ENCODE measurements at regions not wholly inside any gene's neighbourhood (a gene's known extent, or its start where the extent isn't known, plus 50 kb on each side); places are given as distances from the start of the nearest gene placed in this dataset.

- no peaks in the 10 kb centered on the region for H3K9me3 ChIP-seq (ENCODE audit: control insufficient read depth, low read depth, low read length)
- DNase-seq: no peak
- H3K27me3 ChIP-seq (ENCODE audit: control insufficient read depth, insufficient read depth, low read length): no peaks in the 10 kb centered on the region
- H3K36me3 ChIP-seq (ENCODE audit: control insufficient read depth, insufficient read depth, low read length): no peaks in the 10 kb centered on the region
- no peak overlapping the region for H3K27ac ChIP-seq (ENCODE audit: low read length)
- no CpG with 5 or more reads among the region's 1 CpG for WGBS (ENCODE audit: insufficient coverage, low lambda C conversion rate)
- H3K4me1 ChIP-seq (ENCODE audit: control insufficient read depth, insufficient read depth, low read length): no peaks in the 10 kb centered on the region
- H3K4me3 ChIP-seq (ENCODE audit: low read length): no peak overlapping the region
These were observed 410.3 kb upstream of the PPP1R2C start for GRCh38 chrX:43188296-43188695.

GRCh38 chrX:43211570-43211969, 433.6 kb upstream of the PPP1R2C start:
- H3K9me3 ChIP-seq (ENCODE audit: control insufficient read depth, low read depth, low read length): peaks cover 5% of the 10 kb centered on the region
- no peak for DNase-seq

GRCh38 chrX:43218198-43218597, 437.9 kb upstream of the MAOA start:
- Histone ChIP-seq H3K4me1 (ENCODE audit: control insufficient read depth, insufficient read depth, low read length) (no peaks in the 10 kb centered on the region), H3K27ac (ENCODE audit: low read length) (peak overlapping the region; percentile 55), H3K27me3 (ENCODE audit: control insufficient read depth, insufficient read depth, low read length) (no peaks in the 10 kb centered on the region), H3K9me3 (ENCODE audit: control insufficient read depth, low read depth, low read length) (peaks cover 5% of the 10 kb centered on the region), H3K4me3 (ENCODE audit: low read length) (no peak overlapping the region), H3K36me3 (ENCODE audit: control insufficient read depth, insufficient read depth, low read length) (no peaks in the 10 kb centered on the region)
- no peak for DNase-seq
- no CpG with 5 or more reads among the region's 2 CpGs for WGBS (ENCODE audit: insufficient coverage, low lambda C conversion rate)

More at GRCh38 chrX:43211570-43211969, 433.6 kb upstream of the PPP1R2C start:
- Histone ChIP-seq H3K4me1 (ENCODE audit: control insufficient read depth, insufficient read depth, low read length) (no peaks in the 10 kb centered on the region), H3K27ac (ENCODE audit: low read length) (no peak overlapping the region), H3K27me3 (ENCODE audit: control insufficient read depth, insufficient read depth, low read length) (no peaks in the 10 kb centered on the region), H3K4me3 (ENCODE audit: low read length) (no peak overlapping the region), H3K36me3 (ENCODE audit: control insufficient read depth, insufficient read depth, low read length) (no peaks in the 10 kb centered on the region)

- peaks cover 8% of the 10 kb centered on the region for H3K4me1 ChIP-seq (ENCODE audit: control insufficient read depth, insufficient read depth, low read length)
- H3K27me3 ChIP-seq (ENCODE audit: control insufficient read depth, insufficient read depth, low read length): no peaks in the 10 kb centered on the region
- no peak overlapping the region for H3K4me3 ChIP-seq (ENCODE audit: low read length)
- no peak for DNase-seq
- no peaks in the 10 kb centered on the region for H3K9me3 ChIP-seq (ENCODE audit: control insufficient read depth, low read depth, low read length)
- H3K36me3 ChIP-seq (ENCODE audit: control insufficient read depth, insufficient read depth, low read length): no peaks in the 10 kb centered on the region
- H3K27ac ChIP-seq (ENCODE audit: low read length): no peak overlapping the region
These were observed 431.6 kb upstream of the MAOA start for GRCh38 chrX:43224496-43224895.

- Histone ChIP-seq H3K27ac (ENCODE audit: low read length) (peak overlapping the region; percentile 57), H3K27me3 (ENCODE audit: control insufficient read depth, insufficient read depth, low read length) (no peaks in the 10 kb centered on the region), H3K4me3 (ENCODE audit: low read length) (no peak overlapping the region), H3K36me3 (ENCODE audit: control insufficient read depth, insufficient read depth, low read length) (no peaks in the 10 kb centered on the region), H3K4me1 (ENCODE audit: control insufficient read depth, insufficient read depth, low read length) (peaks cover 8% of the 10 kb centered on the region), H3K9me3 (ENCODE audit: control insufficient read depth, low read depth, low read length) (no peaks in the 10 kb centered on the region)
- 40% methylated on average over 1 of the region's 3 CpGs for WGBS (ENCODE audit: insufficient coverage, low lambda C conversion rate)
- peak; percentile 20 to 74 for DNase-seq
These were observed 430.3 kb upstream of the MAOA start for GRCh38 chrX:43225626-43226328.

GRCh38 chrX:43238461-43238945, 417.6 kb upstream of the MAOA start:
- no peaks in the 10 kb centered on the region for H3K4me1 ChIP-seq (ENCODE audit: control insufficient read depth, insufficient read depth, low read length)
- H3K36me3 ChIP-seq (ENCODE audit: control insufficient read depth, insufficient read depth, low read length): no peaks in the 10 kb centered on the region
- no peak for DNase-seq
- no peak overlapping the region for H3K27ac ChIP-seq (ENCODE audit: low read length)
- no CpG with 5 or more reads among the region's 1 CpG for WGBS (ENCODE audit: insufficient coverage, low lambda C conversion rate)
- H3K4me3 ChIP-seq (ENCODE audit: low read length): no peak overlapping the region
- H3K9me3 ChIP-seq (ENCODE audit: control insufficient read depth, low read depth, low read length): no peaks in the 10 kb centered on the region
- no peaks in the 10 kb centered on the region for H3K27me3 ChIP-seq (ENCODE audit: control insufficient read depth, insufficient read depth, low read length)

- no peaks in the 10 kb centered on the region for H3K27me3 ChIP-seq (ENCODE audit: control insufficient read depth, insufficient read depth, low read length)
These were observed 416.7 kb upstream of the MAOA start for GRCh38 chrX:43239356-43239755.

GRCh38 chrX:43255596-43255995, 400.5 kb upstream of the MAOA start:
- 67% methylated on average over 1 of the region's 1 CpG for WGBS (ENCODE audit: insufficient coverage, low lambda C conversion rate)
- H3K27ac ChIP-seq (ENCODE audit: low read length): no peak overlapping the region
- H3K9me3 ChIP-seq (ENCODE audit: control insufficient read depth, low read depth, low read length): peaks cover 6% of the 10 kb centered on the region
- H3K27me3 ChIP-seq (ENCODE audit: control insufficient read depth, insufficient read depth, low read length): no peaks in the 10 kb centered on the region
- no peaks in the 10 kb centered on the region for H3K4me1 ChIP-seq (ENCODE audit: control insufficient read depth, insufficient read depth, low read length)
- H3K36me3 ChIP-seq (ENCODE audit: control insufficient read depth, insufficient read depth, low read length): no peaks in the 10 kb centered on the region
- DNase-seq: no peak
- no peak overlapping the region for H3K4me3 ChIP-seq (ENCODE audit: low read length)

More at GRCh38 chrX:43239356-43239755, 416.7 kb upstream of the MAOA start:
- H3K4me3 ChIP-seq (ENCODE audit: low read length): no peak overlapping the region
- H3K9me3 ChIP-seq (ENCODE audit: control insufficient read depth, low read depth, low read length): no peaks in the 10 kb centered on the region
- WGBS (ENCODE audit: insufficient coverage, low lambda C conversion rate): no CpG with 5 or more reads among the region's 4 CpGs
- DNase-seq: no peak
- no peaks in the 10 kb centered on the region for H3K36me3 ChIP-seq (ENCODE audit: control insufficient read depth, insufficient read depth, low read length)
- H3K4me1 ChIP-seq (ENCODE audit: control insufficient read depth, insufficient read depth, low read length): no peaks in the 10 kb centered on the region
- no peak overlapping the region for H3K27ac ChIP-seq (ENCODE audit: low read length)

GRCh38 chrX:43266487-43266886, 389.6 kb upstream of the MAOA start:
- no peaks in the 10 kb centered on the region for H3K4me1 ChIP-seq (ENCODE audit: control insufficient read depth, insufficient read depth, low read length)
- no peaks in the 10 kb centered on the region for H3K9me3 ChIP-seq (ENCODE audit: control insufficient read depth, low read depth, low read length)
- no peak overlapping the region for H3K4me3 ChIP-seq (ENCODE audit: low read length)
- no peak for DNase-seq
- H3K27ac ChIP-seq (ENCODE audit: low read length): no peak overlapping the region
- H3K36me3 ChIP-seq (ENCODE audit: control insufficient read depth, insufficient read depth, low read length): no peaks in the 10 kb centered on the region
- H3K27me3 ChIP-seq (ENCODE audit: control insufficient read depth, insufficient read depth, low read length): no peaks in the 10 kb centered on the region

- Histone ChIP-seq H3K9me3 (ENCODE audit: control insufficient read depth, low read depth, low read length) (no peaks in the 10 kb centered on the region), H3K27ac (ENCODE audit: low read length) (no peak overlapping the region), H3K4me3 (ENCODE audit: low read length) (no peak overlapping the region), H3K27me3 (ENCODE audit: control insufficient read depth, insufficient read depth, low read length) (no peaks in the 10 kb centered on the region), H3K4me1 (ENCODE audit: control insufficient read depth, insufficient read depth, low read length) (no peaks in the 10 kb centered on the region), H3K36me3 (ENCODE audit: control insufficient read depth, insufficient read depth, low read length) (no peaks in the 10 kb centered on the region)
- no peak for DNase-seq
- no CpG with 5 or more reads among the region's 5 CpGs for WGBS (ENCODE audit: insufficient coverage, low lambda C conversion rate)
These were observed 388.4 kb upstream of the MAOA start for GRCh38 chrX:43267652-43268051.

- Histone ChIP-seq H3K36me3 (ENCODE audit: control insufficient read depth, insufficient read depth, low read length) (no peaks in the 10 kb centered on the region), H3K9me3 (ENCODE audit: control insufficient read depth, low read depth, low read length) (no peaks in the 10 kb centered on the region), H3K27me3 (ENCODE audit: control insufficient read depth, insufficient read depth, low read length) (no peaks in the 10 kb centered on the region), H3K27ac (ENCODE audit: low read length) (no peak overlapping the region), H3K4me1 (ENCODE audit: control insufficient read depth, insufficient read depth, low read length) (no peaks in the 10 kb centered on the region), H3K4me3 (ENCODE audit: low read length) (no peak overlapping the region)
- no peak for DNase-seq
These were observed 386.9 kb upstream of the MAOA start for GRCh38 chrX:43269201-43269600.
